HG03432 (cell line): ENCODE measurements at regions not wholly inside any gene's neighbourhood (a gene's known extent, or its start where the extent isn't known, plus 50 kb on each side); places are given as distances from the start of the nearest gene placed in this dataset.
"Not testable (repeated sequence)": the region's sequence is repeated elsewhere in the genome, so short reads cannot be mapped to it uniquely, and the experiment has no call there.

Experiments
- ATAC-seq: cut with Tn5 transposase; IDR thresholded peaks from one replicate; pipeline ENCODE4 v1.9.1; 2021; ENCODE audit warnings: mild to moderate bottlenecking, moderate library complexity; ENCODE audit not compliant: unreplicated experiment

DNA sequence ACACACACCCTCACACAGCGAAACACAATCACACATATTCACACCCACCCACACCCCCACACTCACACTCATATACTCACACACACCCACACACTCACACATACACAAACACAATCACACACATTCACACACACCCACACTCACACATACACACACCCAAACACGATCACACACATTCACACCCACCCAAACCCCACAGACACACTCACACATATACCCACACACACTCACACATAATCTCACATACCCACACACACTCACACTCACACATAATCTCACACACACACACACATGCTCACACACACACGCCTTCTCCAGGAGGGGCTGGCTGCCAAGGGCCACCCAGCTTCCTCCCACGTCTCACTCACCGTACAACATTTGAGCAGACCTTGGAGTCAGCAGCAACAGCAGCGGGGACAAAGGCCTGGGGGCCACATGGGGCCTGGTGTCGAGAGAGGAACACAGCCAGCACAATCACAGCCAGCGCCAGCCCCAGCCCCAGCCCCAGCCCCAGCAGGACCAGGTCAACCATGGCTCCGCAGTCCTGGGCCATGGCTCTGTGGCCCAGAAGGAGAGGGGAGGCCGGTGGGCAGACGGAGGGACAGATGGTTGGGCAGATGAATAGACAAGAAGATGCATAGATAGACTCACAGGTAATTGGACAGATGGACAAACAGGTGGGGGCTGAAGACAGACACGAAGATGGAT is 932.9 kb downstream of the TUBA3C start:
- ATAC-seq, result not testable (repeated sequence)

DNA sequence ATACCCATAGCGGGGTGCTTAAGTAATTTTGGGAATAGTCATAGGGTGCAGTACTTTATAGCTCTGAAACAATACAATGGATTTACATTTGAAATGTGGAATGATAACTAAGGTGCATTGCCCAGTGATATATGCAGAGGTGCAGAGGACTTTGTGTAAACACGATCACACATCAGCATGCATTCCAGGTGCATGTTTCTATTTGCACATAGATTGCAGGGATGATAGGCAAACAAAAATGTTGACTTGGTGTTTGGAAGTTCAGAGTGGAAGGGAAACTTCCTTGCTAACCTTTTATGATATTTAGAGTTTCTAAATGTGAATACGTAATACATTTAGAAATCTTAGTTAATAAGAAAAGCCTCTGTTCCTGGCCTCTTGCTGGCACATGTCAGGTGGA is 941.5 kb downstream of the TUBA3C start:
- ATAC-seq, result not testable (repeated sequence)

DNA sequence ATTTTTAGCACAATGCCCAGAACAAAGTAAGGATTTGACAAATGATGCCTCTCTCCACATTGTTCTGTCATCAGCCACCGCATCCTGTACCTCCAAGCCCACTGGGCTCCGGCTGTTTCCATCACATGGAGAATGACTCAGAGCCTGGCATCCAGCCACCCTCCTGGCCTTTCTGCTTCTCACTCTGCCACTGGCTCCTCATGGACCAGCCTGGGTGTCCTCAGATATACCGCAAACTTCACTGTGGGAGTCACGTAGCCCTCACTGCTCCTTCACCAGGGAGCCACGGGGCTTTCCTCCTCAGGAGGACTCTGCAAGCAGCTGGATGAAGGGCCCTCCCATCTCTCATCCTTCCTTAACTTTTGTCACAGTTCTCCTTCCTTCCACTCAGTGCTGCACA is 943.0 kb downstream of the TUBA3C start:
- not testable (repeated sequence) for ATAC-seq

DNA sequence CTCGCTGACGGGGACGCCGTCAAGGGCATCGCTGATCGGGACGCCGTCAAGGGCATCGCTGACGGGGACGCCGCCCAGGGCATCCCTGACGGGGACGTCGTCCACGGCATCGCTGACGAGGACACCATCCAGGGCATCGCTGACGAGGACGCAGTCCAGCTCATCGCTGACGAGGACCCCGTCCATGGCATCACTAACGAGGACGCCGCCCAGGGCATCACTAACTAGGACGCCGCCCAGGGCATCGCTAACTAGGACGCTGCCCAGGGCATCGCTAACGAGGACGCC is 945.2 kb downstream of the TUBA3C start:
- no peak for ATAC-seq

DNA sequence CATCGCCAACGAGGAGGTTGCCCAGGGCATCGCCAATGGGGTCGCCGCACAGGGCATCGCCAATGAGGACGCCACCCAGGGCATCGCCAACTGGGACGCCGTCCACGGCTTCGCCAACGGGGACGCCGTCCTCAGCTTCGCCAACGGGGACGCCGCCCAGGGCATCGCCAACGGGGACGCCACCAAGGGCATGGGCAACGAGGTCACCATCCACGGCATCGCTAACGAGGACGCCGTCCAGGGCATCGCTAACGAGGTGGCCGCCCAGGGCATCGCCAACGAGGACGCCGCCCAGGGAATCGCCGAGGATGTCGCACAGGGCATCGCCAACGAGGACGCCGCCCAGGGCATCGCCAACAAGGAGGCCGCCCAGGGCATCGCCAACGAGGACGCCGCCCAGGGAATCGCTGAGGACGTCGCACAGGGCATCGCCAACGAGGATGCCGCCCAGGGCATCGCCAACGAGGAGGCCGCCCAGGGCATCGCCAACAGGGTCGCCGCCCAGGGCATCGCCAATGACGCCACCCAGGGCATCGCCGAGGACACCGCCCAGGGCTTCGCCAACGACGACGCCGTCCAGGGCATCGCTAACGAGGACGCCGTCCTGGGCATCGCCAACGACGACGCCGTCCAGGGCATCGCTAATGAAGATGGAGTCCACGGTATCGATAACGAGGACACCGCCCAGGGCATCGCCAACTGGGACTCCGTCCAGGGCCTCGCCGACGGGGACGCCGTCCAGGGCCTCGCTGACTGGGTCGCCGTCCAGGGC is 945.7 kb downstream of the TUBA3C start:
- no peak for ATAC-seq

DNA sequence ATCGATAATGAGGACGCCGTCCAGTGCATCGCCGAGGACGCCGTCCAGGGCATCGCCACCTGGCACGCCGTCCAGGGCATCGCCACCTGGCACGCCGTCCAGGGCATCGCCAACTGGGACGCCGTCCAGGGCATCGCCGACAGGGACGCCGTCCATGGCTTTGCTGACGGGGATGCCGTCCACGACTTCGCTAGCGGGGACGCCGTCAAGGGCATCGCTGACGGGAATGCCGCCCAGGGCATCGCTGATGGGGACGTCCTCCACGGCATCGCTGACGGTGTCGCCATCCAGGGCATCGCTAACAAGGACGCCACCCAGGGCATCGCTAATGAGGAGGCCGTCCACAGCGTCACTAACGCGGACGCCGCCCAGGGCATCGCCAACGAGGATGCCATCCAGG is 946.5 kb downstream of the TUBA3C start:
- no peak for ATAC-seq

DNA sequence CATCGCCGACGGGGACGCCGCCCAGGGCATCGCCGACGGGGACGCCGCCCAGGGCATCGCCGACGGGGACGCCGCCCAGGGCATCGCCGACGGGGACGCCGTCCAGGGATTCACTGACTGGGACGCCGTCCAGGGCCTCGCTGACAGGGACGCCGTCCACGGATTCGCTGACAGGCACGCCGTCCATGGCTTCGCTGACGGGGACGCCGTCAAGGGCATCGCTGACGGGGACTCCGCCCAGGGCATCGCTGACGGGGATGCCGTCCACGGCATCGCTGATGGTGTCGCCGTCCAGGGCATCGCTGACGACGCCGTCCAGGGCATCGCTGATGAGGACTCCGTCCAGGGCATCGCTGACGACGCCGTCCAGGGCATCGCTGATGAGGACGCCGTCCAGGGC is 947.2 kb downstream of the TUBA3C start:
- not testable (repeated sequence) for ATAC-seq

DNA sequence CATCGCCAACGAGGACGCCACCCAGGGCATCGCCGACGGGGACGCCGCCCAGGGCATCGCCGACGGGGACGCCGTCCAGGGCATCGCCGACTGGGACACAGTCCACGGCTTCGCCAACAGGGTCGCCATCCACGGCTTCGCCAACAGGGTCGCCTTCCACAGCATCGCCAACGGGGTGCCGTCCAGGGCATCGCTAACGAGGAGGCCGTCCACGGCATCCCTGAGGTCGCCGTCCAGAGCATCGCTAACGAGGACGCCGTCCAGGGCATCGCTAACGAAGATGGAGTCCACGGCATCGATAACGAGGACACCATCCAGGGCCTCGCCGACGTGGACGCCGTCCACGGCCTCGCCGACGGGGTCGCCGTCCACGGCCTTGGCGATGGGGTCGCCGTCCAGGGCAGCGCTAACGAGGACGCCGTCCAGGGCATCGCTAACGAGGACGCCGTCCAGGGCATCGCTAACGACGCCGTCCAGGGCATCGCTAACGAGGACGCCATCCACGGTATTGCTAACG is 947.8 kb downstream of the TUBA3C start:
- ATAC-seq, result no peak

DNA sequence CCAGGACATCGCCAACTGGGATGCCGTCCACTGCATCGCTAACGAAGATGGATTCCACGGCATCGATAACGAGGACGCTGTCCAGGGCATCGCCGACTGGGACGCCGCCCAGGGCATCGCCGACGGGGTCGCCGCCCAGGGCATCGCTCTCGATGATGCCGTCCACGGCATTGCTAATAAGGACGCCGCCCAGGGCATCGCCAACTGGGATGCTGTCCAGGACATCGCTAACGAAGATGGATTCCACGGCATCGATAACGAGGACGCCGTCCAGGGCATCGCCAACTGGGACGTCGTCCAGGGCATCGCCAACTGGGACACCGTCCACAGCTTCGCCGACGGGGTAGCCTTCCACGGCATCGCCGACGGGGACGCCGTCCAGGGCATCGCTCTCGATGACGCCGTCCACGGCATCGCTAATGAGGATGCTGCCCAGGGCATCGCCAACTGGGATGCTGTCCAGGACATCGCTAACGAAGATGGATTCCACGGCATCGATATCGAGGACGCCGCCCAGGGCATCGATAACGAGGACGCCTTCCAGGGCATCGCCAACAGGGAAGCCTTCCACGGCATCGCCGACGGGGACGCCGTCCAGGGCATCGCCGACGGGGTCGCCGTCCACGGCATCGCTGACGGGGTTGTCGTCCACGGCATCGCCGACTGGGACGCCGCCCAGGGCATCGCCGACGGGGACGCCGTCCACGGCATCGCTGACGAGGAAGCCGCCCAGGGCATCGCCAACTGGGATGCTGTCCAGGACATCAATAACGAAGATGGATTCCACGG is 948.4 kb downstream of the TUBA3C start:
- ATAC-seq, result no peak

DNA sequence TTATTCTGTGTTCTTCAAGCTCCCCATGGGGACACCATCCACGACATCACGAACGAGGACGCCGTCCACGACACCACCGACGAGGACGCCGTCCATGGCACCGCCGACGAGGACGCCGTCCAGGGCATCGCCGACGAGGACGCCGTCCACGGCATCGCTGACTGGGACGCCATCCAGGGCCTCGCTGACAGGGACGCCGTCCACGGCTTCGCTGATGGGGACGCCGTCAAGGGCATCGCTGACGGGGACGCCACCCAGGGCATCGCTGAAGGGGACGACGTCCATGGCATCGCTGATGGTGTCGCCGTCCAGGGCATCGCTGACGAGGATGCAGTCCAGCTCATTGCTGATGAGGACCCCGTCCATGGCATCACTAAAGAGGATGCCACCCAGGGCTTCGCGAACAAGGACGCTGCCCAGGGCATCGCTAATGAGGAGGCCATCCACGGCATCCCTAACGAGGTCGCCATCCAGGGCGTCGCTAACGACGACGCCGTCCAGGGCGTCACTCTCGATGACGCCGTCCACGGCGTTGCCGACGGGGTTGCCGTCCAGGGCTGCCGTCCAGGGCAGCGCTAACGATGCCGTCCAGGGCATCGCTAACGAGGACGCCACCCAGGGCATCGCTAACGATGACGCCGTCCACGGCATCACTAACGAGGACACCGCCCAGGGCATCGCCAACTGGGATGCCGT is 949.2 kb downstream of the TUBA3C start:
- ATAC-seq, result no peak

DNA sequence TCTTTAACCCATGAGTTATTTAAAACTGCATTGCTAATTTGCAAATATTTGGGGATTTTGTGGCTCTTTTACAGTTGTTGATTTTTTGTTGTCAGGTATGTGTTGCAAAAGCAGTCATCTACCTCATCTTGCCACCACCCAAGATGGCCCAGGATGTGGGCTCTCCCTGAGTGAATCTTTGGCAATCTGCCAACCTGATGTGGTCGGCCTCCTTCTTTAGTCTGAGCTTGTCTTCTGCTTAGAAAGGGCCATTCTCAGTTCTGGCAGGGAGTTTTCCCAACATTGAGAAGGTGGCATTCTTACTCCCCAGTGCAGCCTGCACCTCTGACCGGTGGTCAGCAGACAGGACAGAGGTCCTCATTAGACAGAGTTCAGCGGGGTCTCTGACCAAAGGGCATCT is 957.2 kb downstream of the TUBA3C start:
- ATAC-seq, result not testable (repeated sequence)

DNA sequence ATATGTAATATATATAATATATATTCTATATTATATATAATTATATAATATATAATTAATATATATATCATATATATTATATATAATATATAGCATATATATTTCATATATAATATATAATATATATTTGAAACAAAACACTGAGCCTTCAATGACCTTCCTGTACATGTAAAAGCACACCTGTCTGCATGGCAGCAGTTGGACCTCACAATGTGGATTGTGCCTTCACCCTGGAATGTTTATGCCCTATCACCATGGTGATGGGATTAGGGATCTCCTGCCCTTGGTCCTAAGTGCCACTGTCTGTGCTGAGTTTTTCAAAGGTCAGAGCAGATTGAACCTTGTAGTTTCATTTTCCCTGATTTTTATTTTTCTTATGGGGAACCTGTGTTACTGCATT is 966.9 kb downstream of the TUBA3C start:
- ATAC-seq, result not testable (repeated sequence)

DNA sequence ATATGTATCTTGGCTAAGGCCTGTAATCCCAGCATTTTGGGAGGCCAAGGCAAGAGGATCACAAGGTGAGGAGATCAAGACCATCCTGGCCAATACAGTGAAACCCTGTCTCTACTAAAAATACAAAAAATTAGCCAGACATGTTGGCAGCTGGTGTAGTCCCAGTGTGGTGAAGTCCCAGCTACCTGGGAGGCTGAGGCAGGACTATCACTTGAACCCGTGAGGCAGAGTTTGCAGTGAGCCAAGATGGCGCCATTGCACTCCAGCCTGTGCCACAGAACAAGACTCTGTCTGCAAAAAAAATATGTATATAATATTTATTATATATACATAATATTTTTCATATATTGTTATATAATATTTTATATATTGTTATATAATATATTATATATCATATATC is 968.1 kb downstream of the TUBA3C start:
- ATAC-seq, result not testable (repeated sequence)

DNA sequence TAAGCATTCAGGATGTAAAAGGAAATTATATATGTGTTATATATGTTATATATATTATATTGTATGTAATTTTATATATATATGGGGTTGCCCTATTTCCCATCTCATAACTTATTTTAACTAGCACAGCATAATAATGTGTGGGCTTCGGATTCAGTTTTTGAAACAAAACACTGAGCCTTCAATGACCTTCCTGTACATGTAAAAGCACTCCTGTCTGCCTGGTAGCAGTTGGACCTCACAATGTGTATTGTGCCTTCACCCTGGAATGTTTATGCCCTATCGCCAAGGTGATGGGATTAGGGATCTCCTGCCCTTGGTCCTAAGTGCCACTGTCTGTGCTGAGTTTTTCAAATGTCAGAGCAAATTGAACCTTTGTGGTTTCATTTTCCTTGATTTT is 968.8 kb downstream of the TUBA3C start:
- peak; percentile 34 for ATAC-seq

DNA sequence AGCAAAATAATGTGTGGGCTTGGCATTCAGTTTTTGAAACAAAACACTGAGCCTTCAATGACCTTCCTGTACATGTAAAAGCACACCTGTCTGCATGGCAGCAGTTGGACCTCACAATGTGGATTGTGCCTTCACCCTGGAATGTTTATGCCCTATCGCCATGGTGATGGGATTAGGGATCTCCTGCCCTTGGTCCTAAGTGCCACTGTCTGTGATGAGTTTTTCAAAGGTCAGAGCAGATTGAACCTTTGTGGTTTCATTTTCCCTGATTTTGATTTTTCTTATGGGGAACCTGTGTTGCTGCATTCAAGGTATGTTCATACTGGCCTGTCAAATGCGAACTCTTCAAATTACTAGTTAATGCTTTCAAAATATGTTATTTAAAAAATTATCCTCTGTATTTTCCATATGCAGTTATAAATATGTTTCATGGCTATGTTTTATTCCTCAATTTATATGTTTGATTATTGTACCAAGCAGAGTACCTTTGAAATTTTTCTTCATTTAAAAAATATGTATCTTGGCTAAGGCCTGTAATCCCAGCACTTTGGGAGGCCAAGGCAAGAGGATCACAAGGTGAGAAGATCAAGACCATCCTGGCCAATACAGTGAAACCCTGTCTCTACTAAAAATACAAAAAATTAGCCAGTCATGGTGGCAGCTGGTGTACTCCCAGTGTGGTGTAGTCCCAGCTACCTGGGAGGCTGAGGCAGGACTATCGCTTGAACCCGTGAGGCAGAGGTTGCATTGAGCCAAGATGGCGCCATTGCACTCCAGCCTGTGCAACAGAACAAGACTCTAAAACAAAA is 969.7 kb downstream of the TUBA3C start:
- ATAC-seq, result peak; percentile 90

DNA sequence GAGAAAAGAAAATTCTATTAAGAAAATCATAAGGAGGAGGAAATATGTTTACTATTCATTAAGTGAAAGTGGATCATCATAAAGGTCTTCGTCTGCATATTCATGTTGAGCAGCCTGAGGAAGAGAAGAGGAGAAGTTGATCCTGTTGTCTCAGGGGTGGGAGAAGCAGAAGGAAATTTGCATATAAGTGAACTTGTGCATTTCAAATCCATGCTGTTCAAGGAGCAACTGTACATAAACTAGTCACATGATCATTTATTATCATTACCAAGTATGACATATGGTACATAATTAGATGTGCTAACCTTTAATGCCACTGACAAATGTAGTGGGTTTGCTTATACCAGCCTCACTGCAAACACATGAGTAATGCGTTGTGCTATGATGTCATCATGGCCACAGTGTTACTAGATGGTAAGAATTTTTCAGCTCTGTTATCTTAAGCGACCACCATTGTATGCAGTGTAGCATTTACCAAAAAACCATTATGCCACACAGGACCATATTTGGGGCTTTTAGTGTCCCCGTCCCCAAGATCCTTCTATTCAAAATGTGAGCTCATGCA is 976.9 kb downstream of the TUBA3C start:
- not testable (repeated sequence) for ATAC-seq

DNA sequence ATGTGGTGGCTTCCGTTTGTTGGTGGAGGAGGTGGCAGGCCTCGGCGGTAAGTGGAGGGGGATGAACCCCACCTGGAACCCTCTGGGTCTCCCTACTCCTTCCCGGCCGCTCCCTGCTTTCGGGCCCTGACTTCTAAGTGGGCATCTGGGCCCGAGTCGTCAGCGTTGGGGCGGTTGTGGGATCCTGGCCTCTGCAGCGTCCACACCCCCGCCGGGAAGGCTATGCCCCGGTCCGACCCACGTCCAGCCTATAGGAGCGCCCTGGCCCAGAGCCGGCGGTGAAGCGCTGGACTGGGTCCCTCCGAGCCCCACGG is 986.3 kb downstream of the TUBA3C start:
- not testable (repeated sequence) for ATAC-seq

DNA sequence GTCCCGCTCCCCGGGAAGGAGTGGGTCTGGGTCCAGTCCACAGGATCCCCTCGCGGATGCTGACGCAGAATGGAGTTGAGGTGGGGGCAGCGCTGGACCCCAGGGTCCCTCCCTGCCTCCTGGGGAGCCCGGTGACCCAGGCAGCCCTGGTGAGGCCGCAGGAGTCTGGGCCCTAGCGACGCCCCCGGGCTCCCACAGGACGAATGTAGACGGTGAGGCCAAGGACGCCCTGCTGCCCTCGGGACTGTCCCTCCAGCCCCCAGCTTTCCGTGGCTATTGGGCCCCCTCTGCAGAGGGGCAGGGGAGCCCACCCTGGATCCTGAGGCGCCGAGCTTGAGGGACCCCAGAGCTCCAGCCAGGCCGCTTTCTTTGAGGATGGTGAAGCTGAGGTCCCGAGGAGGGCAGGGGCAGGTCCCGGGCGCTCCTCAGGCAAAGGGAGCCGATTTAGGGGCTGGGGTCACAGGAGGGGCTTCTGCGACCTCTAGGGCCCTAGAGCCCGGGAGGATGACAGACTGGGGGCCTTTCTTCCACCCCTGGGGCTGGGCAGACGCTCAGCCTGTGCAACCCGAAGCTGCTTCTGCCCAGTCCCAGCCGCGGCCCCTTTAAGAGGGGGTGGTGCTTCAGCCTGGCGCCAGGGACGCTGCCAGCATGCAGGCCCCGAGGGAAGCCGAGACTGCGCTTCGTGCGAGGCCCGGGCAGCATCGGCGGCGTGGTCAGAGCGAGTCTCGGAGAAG is 986.8 kb downstream of the TUBA3C start:
- ATAC-seq, result not testable (repeated sequence)

DNA sequence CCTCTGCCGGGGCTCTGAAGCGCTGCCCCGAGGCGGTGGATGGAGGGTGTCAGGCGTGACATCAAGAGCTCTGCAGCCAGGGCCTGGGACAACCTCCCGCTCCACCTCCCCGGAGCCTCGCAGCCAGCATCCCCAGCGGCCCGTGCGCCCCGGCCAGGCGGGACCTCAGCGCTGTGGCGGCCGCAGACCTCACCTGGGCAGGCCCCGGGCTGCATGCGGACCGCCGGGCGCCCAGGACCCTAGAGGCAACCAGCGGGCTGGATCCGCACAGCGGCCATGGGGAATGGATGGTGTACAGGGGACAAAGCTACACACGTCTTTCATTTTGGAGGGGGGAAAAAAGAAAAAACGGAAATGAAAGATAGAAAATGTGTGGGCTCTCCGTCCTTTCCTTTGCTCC is 987.5 kb downstream of the TUBA3C start:
- ATAC-seq, result not testable (repeated sequence)
